NCI-H526 treated with DMSO at 0.1 percent for 48 hours (cell line): ENCODE measurements at regions not wholly inside any gene's neighbourhood (a gene's known extent, or its start where the extent isn't known, plus 50 kb on each side); places are given as distances from the start of the nearest gene placed in this dataset.
"Not testable (repeated sequence)": the region's sequence is repeated elsewhere in the genome, so short reads cannot be mapped to it uniquely, and the experiment has no call there.

Source experiments
- DNase-seq: peaks from one replicate; lab custom pipeline; 2025; lab: John Stamatoyannopoulos, UW

DNA sequence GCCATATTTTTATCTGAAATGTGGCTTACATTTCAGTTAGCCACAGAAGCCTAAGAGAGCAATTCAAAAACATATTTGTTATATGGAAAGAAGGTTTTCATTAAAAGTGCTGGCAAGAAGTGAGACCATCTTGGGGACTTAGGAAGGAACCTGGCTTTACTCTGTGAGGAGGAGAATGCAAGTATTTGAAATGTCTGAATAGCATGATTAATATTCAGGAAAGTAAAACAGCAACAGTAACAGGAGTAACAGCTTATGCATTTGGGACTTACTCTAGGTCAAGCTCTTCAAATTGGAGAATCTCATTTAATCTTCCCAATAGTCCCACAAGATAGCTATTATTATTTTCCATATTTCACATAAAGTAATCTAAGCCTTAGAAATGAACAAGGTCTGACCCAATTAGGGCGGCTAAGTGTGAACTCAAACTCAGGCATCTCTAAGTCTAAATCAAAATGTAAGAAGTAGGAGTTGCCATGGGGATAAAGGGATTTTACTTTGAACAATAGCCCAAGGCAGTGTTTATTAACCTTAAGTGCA lies 816.5 kb downstream of the BCKDHB start:
- DNase-seq, result no peak

- DNase-seq, result no peak
Observed at GRCh38 chr6:80921861-80922460, 815.5 kb downstream of the BCKDHB start.

DNA sequence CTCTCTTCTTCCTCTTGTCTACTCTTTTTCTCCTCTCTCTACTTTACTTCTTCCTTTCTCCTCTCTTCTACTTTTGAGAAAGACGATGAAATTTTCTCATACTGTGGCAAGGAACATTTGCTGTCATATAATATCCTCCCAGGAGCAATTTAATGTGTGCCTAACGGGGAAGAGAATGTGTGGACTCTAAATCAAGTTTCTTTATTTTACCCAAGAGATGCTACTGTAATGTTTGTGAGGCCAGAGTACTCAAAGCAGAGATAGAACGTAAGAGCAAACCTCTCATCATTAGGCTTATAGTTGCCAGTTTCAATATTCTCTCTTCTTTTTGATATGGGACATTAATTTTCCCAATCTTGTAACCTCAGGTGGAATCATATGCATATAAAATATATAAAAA lies 801.4 kb downstream of the BCKDHB start:
- DNase-seq, result no peak

DNA sequence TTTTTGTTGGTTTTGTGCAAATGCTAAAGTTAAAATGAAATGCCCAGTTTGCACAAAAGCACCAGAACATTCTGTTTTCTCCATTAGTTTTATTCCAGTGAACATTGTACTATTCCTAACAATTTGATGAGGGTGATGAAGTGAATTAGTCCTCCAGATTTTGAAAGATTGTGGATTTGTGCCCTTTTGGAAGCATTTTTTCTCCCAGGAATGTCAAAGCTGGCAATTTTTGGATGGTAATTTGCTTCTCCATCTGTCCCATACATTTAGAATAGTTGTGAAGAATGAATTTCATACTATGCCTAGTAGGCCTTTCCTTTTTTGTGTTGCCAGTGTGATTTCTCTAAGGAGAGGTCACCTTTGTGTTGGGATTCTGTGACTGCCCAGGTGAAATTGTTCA lies 797.2 kb downstream of the BCKDHB start:
- DNase-seq, result no peak

DNA sequence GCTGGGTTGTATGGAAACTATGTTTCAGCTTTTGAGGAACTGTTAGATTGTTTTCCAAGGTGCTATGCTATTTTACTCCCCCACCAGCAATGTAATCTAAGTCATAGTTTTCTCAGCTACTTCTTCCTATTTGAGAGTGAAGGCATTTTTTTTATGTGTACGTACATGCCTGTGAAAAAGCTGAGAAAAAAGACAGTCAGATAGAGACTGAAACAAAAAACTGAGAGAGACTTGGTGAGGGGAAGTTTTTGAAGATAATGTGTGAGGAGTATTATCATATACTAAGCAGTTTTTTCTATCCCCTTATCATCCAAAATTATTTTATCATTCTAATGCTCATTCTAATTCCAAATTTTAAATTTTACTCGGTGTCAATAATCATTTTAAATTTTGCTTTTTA lies 780.0 kb downstream of the BCKDHB start:
- no peak for DNase-seq

DNA sequence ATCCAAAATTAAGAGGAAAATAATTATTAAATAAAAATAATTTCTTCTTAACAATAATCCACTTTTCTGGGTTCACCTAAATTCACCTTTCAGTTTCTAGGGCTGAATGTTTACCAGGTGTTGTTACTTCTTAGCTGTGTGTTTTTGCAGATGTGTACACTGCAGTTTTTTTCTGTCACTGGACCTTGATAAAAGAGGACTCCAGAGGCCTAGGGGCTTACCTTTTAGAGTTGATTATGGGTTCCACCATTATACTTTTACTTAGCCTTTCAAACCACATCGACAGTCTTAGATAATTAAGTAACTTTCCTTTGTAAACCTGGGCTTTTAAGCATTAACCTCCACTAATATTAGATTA lies 766.5 kb downstream of the BCKDHB start:
- no peak for DNase-seq

DNA sequence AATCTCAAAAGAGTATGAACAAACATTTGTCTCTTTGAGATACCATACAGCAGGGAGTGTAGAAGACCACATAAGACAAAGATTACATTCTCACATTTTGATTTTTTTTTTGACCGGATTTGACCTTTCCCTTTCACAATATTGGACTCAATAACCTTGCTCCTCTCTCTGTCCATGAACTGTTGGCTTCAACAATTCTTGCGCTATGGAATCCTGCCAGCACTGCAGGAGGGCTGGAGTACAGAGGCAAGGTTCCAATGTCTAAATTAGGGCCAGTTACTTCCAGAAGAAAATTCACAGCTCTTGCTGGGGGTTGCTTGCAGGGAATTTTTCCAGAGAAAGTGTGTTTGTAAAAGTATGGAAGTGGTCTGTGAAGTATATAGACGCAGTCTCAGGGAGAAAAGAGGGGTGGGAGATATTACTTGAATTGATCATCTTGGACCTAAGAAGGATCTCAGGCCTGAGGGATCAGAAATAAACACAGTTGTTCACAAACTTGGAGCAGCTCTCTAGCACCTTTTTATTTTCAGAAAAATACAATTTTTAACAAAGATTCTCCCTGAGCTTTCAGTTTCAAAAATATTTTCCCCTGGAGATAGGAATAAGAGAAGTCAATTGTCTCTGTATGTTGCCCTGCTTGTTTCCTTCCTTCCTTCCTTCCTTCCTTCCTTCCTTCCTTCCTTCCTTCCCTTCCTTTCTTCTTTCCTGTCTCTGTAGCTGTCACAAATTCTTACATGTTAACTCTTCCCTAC lies 765.9 kb downstream of the BCKDHB start:
- no peak for DNase-seq

DNA sequence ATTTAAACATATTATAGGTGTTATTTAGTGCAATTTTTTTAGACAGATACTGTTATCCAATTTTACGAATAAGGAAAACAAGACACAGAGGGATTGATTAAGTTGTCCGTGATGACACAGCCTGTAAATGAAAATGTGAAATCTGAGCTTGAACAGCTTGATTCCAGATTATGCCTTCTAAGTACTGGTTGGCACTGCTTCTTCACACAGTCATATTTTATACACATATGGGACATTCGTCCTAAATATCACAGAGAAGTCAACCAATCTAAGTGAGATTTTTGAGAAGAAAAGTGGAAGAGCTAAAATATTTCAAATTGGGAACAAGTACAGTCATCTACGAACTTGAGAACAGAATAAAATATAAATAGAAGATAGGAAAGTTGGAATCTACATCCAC lies 756.3 kb downstream of the BCKDHB start:
- DNase-seq, result no peak

DNA sequence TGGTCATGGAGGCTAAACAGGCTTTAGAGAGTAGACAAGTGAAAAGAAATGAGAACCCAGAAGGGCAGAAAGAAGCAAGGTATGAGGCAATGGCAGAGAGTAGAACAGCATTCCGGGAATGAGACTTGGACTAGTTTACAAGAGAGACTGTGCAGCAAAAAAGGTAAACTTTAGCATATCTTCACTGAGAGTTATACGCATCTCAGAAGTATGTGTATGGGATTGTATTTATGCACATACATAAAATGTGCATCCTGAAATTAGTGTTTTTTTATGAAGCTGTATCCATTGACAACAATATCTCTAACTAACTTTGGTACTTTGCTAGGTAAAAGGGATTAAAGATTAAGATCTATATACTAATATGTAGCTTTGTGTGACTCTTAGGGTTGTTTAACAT lies 753.6 kb downstream of the BCKDHB start:
- no peak for DNase-seq

GRCh38 chr6:80847973-80848372 lies 741.5 kb downstream of the BCKDHB start:
- DNase-seq, result not testable (repeated sequence)

GRCh38 chr6:80832337-80832736 lies 725.9 kb downstream of the BCKDHB start:
- no peak for DNase-seq

DNA sequence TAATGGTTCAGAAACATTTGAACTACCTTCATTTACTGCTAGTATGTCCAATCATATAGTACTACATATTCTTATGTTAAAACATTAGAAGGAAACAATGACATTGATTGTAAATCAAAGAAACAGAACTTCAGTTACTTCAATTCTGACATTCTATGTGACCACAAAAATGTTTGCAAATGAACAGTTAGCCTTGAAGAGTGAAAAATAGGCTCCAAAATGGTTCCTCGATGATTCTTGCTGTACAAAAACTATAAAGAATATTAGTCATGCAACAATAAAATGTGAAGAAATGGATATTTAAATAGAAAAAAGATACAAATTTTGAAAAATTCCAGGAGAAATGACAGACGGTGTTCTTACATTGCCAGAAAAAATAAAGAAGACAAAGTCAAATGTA lies 686.9 kb downstream of the BCKDHB start:
- no peak for DNase-seq

DNA sequence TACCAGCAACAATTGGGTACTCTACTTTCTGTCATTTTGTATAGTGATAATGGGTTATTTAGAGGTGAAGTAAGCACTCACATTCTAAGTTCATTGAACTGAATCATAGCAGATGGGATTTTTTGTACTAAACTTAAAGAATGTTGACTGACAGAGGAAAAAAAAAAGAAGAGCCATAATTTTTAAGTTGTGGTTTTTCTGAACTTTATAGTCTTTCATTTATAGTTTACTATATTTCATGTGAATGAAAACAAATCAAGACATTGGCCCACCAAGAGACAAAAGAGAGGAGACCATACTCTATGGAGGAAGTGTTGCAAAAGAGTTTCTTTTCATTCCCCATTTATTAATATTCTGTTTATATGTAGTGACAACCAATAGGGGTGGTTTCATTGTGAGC lies 685.7 kb downstream of the BCKDHB start:
- DNase-seq, result no peak

DNA sequence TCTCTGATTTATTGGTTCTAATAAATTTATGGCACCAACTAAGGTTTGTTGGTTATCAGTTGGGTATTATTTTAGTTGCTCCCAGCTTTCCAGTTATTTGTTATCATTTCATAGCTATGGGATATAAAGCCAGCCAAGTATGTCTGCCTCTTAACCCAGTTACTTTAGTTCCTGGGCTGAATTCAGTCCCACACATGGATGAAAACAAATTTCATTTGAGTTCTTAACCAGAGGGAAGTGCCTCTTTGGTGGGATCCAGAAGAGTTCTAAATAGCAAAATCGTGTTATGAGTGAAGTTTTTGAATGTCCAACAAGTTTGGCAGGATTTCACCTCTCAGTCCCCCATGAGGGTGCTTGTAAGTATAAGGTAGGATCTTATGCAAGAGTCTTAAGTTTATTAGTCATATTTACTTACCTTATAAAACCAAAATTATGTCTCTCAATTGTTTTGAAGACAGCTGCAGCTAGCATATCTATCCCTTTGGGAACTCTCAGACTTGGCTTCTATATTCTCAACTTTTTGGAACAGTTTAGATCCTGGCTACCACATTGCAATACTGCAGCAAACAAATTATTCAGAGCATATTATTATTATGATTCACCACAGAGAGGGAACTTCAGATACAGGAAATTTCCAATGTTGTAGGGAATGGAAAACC lies 683.6 kb downstream of the BCKDHB start:
- DNase-seq, result no peak

DNA sequence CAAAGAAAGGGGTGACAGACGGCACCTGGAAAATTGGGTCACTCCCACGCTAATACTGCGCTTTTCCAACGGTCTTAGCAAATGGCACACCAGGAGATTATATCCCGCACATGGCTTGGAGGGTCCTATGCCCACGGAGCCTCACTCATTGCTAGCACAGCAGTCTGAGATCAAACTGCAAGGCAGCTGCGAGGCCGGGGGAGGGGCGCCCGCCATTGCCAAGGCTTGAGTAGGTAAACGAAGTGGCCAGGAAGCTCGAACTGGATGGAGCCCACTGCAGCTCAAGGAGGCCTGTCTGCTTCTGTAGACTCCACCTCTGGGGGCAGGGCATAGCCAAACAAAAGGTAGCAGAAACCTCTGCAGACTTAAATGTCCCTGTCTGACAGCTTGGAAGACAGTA lies 676.8 kb downstream of the BCKDHB start:
- DNase-seq, result not testable (repeated sequence)

DNA sequence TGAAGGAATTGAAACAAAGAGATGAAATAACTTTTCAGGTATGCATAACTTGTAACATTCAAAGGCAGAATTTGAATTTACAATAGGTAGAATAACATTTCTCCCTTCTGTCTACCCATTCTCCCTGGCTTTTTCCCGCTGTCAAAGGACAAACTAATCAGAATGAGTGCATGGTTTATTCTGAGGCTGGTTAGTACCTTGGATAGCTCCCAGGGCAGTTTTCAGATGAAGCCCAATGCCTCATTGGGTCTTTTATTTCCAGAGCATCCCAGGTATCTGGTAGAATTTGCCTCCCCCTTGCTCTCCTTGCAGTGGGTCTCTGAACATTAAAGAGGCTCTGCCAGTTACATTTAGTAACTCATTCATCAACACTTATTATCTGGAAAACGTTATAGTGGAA lies 665.5 kb downstream of the BCKDHB start:
- DNase-seq, result no peak

DNA sequence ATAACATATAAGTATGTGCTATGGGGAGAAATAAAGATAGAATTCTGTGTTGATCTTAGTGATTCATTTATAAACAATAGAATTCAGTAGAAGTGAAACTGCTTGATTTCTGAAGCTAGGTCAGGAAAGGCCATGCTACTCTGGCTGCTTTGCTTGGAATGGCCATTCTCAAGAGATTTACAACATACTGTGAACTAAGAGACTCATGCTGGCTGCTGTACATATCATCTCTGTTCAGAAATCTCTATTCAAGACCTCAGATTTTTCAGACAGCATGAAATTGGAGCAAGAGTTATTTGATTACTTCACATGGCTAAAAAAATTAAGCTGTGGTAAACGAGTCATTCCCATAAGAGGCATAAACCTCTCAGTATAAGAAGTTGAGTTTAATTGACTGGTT lies 662.6 kb downstream of the BCKDHB start:
- no peak for DNase-seq

GRCh38 chr6:80767808-80768207 lies 661.3 kb downstream of the BCKDHB start:
- DNase-seq, result no peak

DNA sequence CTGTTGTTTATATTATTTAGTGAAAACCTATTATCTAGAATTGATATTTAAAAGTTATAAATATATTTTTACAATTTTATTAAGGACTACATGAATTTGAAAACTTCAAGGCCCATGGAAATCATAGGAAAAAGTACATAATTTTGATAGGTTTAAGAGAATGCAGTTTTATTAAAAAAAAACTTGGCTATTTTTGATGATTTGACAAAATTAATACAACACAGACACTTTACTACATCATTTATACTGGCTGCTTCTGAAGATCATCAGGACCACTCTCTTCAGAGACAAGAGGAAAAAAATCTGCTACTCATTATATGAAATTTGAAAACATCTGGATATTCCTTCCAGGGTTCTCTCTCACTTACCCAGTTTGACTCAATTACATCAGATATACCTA lies 637.7 kb downstream of the BCKDHB start:
- no peak for DNase-seq

- DNase-seq, result peak; percentile 41
Observed at GRCh38 chr6:80742481-80742880, 636.0 kb downstream of the BCKDHB start.

DNA sequence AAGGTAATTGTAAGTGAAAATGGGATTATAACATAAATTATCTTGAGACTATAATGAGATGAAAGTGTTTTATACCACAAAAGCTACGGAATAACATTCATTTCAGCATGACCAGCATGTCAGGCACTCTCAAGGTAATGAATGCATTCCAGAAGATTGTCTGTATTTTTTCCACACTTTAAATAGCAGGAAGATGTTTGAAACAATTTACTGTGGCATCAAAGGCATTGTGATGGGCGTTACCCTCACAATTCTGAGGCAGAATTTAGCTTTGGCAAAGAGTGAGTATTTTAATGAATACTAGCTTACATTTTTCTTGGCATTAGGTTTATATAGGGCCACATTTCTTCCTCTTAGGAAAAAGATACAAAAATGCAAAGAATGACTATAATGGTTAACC lies 627.2 kb downstream of the BCKDHB start:
- no peak for DNase-seq

DNA sequence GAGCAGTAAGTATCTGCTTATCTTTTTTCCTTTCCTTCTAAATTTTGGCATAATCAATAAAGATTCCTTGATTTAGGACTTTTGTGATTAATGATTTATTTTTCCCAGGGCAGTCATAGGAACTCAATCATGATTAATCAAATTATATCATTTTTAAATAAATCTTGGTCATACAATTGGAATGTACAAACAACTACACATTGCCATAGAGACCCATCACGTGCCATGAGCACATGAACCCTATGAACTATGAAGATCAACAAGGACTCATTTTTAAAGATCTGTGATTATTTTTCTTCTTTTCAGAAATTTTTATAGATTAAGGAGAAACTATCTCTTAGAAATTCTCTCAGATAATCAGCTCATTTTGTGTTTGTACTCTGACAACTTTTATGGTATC lies 622.4 kb downstream of the BCKDHB start:
- no peak for DNase-seq

DNA sequence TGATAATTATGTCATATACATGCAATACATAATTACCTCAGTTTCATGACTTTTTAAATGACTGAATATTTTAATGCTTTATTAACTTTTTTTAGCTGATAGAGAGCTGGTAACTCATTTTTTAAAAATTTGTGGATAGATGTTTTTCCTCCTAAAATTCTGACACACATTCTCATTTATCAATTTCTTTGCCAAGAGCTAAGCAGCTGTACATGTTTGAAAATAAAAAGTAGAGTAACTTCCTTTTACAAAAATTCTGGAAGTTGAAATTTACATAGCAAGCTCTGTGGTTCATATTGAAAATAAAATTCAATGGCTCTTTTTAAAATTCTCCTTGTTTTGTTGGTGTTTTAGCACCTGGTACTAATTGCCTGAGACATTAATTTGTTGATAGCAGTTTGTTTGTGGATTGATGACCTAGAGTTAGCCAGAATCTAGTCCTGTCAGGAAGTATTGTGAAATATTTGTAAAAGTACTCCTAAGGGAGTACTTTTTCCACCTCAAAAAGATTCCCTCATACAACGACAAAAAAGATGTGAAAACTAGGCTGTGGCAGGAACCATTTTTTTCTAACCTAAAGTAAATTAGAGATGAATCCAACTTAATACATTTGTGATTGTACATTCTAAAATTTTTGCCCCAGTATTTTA lies 621.8 kb downstream of the BCKDHB start:
- no peak for DNase-seq
